IPS DF 19.7 (cell line): ENCODE measurements at regions not wholly inside any gene's neighbourhood (a gene's known extent, or its start where the extent isn't known, plus 50 kb on each side); places are given as distances from the start of the nearest gene placed in this dataset.
"Not testable (repeated sequence)": the region's sequence is repeated elsewhere in the genome, so short reads cannot be mapped to it uniquely, and the experiment has no call there.

Experiments used
- DNase-seq: peaks from one replicate; pipeline ENCODE4 v3.0.0-alpha.2; 2013; ENCODE audit warnings: low read depth, low spot score

DNA sequence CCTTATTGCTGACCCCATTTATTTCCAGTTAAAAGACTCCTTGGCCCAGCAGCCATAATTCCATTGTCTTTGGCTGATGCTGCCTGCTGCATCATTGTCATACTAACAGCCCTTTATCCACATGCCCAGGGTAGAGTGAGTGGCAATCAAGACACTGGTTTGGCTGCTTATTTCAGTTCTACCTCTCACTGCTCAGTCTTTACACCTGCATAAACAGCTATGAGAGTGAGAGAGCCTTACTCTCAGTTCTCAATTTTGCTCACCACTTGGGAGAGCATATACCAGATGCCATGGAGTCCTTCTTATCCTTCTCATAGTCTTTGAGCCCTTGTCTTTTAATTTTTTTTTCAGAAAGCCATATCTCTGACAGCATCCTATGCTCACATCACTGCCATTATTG lies 596.9 kb upstream of the CYLC2 start:
- no peak for DNase-seq

DNA sequence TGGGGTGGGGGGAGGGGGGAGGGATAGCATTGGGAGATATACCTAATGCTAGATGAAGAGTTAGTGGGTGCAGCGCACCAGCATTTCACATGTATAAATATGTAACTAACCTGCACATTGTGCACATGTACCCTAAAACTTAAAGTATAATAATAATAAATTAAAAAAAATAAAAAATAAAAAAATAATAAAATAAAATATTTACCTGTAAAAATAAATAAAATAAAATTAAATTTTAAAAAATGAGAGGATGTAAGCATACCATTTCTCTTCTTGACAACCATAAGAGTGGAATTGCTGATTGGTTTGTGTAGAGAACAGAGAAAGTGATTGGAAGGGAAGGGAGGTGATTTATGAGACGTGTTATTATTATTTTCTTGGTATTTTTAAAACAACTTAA lies 609.5 kb upstream of the CYLC2 start:
- DNase-seq: not testable (repeated sequence)

DNA sequence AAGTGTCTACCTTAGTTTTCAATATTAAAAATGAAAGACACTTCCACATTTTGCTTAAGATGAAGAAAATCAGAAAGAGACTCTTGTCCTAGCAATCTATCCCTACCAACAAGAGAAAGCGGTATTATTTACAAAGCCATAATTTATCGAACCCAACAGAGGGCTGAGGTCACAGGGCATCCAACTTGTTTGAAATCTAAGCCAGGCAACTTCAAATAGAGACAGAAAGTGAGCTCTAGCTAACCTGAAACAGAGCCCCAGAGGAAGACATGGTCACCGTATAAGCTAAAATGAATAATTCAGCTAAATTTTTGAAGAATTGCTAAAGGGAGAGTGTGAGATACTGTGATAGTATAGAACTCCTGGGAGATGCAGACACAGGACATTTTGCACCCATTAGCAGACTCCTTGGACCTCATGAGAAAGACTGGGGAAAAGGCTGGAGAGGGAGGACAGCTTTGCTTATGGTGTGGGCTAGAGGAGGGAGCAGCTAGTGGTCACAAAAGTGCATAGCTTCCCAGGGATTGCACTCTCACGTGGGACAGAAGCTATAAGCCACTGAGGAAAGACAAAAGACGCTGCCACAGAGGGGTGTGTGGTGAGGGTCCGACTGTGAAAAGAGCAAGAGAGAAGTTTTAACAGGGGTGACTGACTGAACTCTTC lies 624.2 kb upstream of the GRIN3A start:
- DNase-seq: no peak

DNA sequence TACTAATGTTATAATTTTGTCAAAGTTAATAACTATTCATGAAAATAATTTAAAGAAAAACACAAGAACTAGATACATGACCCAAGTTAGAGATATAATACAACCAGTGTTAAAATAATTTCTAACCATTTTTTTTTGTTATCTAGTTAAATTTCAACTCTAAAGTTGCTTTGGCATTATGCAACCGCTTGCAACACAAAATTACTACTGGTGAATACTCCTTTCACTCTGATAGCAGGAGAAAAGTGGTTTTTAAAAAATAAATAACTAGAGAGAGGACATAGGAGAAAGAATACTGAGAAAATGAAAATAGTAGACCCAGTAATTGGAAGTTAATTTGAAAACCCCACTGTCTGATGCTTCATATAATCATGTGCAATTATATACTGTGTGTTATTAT lies 622.4 kb upstream of the GRIN3A start:
- DNase-seq: no peak

DNA sequence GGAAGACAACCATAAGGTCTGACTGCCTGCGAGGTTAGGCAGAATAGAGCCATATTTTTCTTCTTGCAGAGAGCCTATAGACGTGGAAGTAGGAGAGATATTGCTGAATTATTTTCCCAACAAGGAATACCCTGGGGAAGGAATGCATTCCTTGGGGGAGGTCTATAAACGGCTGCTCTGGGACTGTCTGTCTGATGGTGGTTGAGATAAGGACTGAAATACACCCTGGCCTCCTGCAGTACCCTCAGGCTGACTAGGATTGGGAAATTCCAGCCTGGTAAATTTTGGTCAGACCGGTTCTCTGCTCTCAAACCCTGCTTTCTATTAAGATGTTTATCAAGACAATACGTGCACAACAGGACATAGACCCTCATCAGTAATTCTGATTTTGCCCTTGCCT lies 617.5 kb upstream of the GRIN3A start:
- DNase-seq: no peak

DNA sequence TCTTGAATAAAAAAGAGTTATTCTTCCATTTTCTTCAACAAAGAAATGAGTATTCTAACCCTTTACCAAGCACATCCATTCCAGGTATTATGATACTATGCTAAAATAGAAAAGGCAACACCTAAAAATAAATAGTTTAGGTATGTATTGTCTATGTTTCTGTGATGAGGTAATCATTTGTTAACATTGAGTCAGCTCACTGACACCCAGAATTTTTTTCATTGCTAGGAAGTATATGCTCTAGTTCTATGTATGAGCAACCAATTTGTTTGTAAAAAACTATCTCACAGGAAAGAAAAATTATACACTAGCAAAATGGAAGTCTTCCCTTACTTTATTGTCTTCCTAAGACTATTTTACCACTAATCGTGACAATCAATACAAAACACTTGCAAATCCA lies 615.6 kb upstream of the GRIN3A start:
- DNase-seq: no peak

DNA sequence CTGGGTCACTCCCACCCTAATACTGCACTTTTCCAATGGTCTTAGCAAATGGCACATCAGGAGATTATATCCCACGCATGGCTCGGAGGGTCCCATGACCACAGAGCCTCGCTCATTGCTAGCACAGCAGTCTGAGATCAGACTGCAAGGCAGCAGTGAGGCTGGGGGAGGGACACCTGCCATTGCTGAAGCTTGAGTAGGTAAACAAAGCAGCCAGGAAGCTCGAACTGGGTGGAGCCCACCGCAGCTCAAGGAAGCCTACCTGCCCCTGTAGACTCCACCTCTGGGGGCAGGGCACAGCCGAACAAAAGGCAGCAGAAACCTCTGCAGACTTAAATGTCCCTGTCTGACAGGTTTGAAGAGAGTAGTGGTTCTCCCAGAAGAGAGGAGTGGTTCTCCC lies 599.0 kb upstream of the GRIN3A start:
- DNase-seq: not testable (repeated sequence)

DNA sequence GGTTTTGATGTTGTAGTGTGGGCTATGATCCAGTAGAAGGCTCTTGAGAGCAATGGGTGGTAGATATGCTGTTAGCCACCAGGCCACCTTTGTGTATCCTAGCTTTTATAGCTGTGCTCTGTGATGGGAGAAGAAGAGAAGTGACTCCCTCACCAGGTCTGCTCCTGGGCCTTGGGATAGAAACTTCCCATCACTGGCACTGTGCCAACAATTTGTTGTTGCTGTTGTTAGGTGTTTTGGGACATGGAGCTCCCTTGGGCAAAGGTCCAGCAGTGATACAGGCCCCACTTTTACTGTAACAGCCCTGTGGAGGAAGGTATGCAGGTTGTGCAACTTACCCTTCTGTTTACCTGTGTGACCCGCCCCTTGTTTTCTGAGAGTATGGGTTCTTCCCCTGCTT lies 570.9 kb upstream of the GRIN3A start:
- no peak for DNase-seq

DNA sequence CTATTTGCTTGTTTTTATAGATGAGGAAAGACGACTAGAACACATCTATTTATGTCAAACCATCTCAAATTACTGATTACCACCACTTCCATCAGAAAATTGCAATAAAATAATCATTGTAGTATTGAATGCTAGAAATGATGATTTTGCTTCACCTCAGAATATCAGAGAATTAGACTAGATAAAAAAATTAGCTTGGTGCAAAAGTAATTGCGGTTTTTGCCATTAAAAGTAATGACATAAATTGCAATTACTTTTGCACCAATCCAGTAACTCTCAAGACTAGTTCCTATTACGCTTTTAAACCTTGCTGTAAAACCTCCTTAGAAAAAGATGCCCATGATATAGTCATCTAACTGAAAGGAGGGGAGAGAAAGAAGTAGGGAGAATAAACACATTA lies 556.7 kb upstream of the GRIN3A start:
- DNase-seq: no peak

DNA sequence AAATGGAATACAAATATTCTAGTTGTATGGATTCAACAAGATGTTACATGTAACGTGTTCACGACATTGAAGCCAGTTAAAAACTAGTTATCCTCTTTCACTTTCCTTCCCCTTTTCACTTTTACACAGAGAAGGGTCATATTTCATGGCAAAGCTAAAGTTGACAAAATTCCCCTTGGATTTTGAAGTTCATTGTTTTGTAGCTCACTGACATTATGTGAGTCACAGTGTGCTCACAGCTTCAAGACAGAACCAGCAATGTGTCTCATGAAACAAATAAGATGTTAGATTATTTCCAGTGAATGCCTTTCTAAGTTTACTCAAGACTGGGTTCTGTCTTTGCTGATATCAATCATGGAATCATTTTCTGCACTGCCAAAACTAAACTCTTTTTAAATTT lies 535.5 kb upstream of the GRIN3A start:
- no peak for DNase-seq

DNA sequence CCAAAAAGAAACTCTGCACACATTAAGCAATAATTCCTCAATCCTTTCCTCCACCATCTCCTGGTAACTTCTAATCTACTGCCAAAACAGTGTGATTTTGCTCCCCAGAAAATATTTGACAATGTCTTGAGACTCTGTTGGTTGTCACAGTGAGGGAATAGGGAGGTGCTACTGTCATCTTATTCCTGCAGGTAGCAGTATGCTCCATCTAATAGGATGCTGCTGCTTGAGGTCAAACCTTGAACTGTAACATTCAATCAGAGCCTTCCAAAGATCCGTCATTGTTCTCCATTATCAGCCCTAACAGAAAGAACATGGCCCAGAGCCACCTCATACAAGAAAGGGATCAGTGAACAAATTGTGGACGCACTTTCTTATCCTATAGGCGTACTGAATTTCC lies 514.7 kb upstream of the GRIN3A start:
- no peak for DNase-seq

DNA sequence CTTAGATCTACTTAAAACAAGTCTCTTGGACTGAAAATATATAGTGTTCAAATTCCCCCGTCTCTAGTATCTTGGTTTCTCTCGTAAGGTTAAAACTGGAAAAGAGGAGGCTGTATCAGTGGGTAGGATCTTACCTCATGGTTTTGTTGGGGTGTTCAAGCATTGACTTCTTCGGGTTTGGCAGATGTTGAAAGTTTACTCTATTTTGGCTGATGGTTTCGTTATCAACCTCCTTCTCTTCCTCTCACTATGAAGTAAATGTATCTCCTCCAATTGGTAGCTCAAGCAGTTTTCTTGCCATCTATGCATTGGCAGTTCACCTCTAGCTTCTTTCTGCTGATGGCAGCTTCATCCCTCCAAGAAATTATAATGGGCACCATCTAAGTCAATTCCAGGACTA lies 506.5 kb upstream of the GRIN3A start:
- no peak for DNase-seq

DNA sequence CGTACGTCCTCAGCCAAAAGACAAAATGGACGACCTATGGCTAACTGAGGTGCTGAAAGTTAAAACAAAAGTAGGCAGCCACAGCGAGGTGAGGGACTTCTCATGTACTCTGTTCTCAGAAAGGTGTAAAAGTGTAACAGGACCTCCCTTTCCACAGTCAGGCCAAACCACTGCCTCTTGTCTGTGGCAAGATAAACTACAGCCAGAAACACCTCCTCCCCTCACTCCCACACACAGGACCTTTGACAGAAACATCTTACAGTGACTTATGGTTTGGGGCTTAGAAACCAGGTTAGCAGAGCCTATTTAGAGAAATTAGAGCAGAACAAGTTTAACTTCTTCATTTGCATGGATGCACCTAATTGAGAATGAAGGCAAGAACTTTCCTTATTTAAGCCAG lies 499.1 kb upstream of the GRIN3A start:
- no peak for DNase-seq

DNA sequence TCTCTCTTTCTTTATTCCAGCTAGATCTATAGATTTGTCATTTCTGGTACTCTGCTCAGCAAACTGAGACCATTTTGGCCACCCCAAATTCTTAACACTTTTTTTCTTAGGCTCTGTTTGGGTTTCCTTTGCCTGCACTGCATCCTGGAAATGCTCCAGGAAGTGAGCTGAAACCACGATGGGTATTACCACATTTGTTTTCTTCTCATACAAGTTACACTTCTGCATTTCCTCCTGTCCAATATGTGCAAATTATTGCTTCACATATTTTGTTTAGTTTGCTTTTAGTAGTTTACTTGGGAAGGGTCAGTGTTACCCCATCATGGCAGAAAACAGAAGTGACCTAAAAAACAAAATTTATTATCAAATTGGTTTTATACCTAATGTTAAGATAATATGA lies 498.6 kb upstream of the GRIN3A start:
- no peak for DNase-seq

DNA sequence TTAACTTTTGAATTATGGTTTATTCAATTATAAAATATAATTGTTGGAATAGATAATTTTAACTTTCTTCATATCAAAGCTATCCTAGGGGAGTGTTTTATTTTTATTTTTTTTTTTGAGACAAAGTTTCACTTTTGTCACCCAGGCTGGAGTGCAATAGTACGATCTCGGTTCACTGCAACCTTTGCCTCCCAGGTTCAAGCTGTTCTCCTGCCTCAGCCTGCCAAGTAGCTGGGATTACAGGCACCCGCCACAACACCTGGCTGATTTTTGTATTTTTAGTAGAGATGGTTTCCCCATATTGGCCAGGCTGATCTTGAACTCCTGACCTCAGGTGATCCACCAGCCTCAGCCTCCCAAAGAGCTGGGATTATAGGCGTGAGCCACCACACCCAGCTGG lies 489.0 kb upstream of the GRIN3A start:
- DNase-seq: not testable (repeated sequence)

DNA sequence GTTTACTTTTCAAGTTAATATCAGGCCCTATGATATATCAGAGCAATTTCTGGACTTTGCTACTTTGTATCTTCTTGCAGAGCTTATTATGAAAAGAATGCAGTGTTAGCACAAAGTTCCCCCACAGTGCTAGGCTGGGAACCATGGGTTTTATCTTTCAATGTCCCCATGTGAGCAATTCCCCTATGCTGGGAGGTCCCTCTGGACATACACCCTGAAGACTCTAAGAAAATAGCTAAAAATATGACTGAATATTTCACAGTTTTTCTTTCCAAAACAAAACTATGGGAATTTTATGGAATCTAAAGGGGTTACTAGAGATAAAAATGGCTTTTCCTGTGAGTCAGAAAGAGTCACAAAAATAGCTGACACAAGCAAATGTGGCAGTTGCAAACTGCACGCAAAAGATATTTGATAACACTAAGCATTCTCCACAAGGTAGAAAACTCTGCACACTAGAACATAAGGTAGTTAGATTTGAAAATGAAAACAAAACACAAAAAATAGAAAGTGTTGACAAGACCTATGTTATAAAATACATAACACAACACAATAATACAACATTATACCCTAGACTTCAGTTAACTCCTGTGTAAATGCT lies 487.5 kb upstream of the GRIN3A start:
- no peak for DNase-seq

DNA sequence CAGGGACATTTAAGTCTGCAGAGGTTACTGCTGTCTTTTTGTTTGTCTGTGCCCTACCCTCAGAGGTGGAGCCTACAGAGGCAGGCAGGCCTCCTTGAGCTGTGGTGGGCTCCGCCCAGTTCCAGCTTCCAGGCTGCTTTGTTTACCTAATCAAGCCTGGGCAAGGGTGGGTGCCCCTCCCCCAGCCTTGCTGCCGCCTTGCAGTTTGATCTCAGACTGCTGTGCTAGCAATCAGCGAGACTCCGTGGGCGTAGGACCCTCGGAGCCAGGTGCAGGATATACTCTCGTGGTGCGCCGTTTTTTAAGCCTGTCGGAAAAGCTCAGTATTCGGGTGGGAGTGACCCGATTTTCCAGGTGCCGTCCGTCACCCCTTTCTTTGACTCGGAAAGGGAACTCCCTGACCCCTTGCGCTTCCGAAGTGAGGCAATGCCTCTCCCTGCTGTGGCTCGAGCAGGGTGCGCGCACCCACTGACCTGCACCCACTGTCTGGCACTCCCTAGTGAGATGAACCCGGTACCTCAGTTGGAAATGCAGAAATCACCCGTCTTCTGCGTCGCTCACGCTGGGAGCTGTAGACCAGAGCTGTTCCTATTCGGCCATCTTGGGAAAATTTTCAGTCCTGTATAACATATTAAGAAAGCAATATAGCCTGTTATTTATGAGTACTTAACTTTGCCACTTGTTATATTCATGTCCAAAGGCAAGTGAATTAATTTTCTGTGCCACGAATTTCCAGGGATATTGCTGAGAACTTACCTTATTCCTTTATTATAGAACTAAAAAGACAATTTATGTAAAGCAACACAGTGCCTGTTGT lies 485.1 kb upstream of the GRIN3A start:
- DNase-seq: not testable (repeated sequence)

DNA sequence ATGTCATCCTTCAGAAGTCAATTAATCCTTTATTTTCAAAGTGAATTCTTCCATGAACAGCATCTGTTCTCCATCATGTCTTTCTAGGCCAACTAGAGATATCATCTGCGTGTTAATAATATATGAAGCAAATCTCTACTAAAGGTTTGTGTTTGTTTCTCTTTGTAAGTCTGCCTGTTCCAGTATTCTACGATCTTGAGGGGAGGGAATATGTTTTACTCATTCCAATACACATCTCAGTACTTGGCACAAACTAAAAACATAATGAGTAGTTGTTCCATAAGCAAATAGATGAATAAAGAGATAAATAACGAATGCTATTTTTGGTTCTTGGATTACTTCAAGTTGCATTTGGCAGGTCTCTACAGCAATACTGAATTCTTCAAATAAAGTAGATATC lies 470.7 kb upstream of the GRIN3A start:
- DNase-seq: no peak

DNA sequence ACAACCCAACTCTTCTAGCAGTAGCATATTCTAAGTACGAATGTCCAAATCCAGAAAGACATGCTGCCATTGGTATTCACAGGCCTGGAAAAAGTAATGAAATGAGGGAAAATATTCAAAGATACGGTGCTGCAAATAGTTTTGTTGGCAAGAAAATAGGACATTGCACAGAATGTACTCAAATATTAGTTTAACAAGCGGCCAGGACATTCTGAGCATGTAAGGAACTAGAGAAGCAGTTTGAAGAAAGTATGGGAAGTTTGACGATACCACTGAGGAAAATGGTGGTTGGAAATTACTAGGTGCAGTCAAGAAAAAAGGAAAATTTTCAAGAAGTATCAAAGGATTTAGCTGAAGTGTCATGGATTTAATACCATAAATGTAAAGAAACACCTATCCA lies 468.0 kb upstream of the GRIN3A start:
- DNase-seq: no peak

DNA sequence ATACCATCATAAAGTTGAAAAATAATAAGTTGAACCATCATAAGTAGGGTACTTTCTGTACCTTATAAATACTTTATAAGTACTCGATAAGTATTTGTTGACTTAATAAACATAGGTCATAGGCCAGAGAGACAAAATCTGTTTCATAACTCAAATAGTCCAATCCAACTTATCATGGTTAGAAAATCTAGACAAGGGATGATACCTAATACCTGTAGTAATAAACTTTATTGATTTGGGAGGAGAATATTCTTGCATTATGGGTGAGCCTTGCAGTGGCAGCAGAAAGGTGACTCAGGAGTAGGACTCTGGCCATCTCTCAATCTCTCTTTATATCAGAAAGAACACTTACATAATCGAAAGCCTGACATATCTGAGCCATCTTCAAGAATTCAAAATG lies 466.8 kb upstream of the GRIN3A start:
- no peak for DNase-seq

DNA sequence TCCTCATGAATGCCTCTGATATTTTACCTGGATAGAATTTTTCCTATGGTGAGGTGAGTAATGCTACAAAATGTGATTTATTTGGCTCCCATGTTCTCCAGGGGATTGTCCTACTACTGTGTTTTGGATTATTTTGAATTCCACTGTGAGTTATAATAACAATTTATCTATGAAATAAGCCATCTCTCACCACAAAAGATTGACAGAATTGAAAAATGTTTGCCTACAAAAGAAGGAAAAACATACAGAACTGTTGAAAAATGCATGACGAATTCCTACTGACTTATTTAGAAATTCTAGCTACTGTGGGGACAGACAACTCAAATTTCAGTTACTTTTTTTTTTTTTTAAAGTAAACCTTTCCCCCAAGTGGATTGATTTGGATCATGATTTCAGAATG lies 463.7 kb upstream of the GRIN3A start:
- no peak for DNase-seq

DNA sequence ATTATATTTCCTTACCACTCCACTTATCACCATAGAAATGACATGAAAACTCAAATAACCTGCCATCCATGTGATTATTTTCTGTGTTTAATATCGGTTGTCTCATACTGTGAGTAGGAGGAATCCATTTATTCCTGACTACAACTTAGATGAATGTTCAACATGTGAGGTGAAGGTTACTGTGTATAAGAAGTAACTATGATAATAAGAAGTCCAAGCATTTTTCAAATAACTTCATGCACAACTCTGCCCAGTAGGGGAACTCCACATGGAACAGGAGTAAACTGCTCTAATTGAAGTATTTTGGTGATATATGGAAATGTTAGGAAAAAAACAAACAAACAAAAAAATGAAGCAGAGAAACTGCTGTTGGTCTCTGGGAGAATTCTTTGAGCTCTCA lies 447.5 kb upstream of the GRIN3A start:
- DNase-seq: no peak

DNA sequence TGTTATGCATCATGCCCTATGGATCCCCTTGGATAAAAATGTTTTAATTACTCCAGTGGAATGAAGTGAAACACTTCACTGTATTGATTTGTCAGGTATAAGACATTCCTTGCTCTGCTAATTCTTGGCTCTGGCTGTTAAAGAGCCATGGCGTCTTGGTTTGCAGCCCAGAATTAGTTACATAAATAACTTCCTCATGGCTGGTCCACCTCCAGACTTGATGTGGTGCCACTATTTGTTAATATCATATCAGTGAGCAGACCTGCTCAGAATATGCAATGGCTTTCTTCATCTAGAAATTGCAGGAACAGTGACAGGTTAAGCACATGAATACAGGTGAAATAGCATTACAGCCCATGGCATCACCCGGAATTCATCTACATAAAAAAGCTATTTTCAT lies 446.9 kb upstream of the GRIN3A start:
- no peak for DNase-seq
